ENCODE measurements at regions not wholly inside any gene's neighbourhood (a gene's known extent, or its start where the extent isn't known, plus 50 kb on each side); places are given as distances from the start of the nearest gene placed in this dataset.

DNA sequence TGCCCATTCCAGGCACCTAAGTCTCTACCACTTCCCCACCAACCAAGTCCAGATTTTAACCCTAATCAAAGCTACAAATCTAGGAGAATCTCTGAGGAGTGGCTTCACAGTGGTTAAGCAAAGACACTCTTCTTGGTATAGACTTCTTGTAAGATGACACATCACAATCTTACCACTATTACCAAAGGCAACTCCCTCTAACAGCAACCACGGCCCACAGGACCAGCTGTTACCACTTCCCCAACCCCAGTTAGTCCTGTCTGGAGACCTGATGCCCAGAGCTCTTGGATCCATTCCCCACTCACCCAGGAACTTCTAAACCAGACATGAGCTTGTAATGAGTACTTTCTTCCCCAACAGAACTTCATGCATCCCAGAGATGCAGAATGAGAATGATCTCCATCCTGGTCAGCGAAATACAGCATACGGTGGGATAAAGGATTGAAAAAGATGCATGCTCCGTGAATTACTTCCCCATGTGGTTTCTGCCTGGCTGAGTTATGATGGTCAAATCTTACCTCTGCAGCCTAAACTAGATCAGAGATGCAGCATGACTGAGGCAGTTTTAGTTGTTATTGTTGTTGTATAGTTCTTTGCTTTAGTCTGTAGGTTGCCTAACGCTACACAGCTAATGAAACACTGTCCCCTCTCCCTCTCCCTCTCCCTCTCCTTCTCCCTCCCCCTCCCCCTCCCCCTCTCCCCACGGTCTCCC is 87.7 kb upstream of the FOXN3 start:
- Histone ChIP-seq H3K9me3 (no peaks in the 10 kb centered on the region), H3K4me3 (no peak overlapping the region), H3K27me3 (no peaks in the 10 kb centered on the region), H3K4me1 (peaks cover 12% of the 10 kb centered on the region), H3K27ac (no peak overlapping the region), H3K36me3 (peaks cover 4% of the 10 kb centered on the region)
- 78% methylated on average over 6 of the region's 6 CpGs for WGBS
- TF ChIP-seq, protein P1, sequence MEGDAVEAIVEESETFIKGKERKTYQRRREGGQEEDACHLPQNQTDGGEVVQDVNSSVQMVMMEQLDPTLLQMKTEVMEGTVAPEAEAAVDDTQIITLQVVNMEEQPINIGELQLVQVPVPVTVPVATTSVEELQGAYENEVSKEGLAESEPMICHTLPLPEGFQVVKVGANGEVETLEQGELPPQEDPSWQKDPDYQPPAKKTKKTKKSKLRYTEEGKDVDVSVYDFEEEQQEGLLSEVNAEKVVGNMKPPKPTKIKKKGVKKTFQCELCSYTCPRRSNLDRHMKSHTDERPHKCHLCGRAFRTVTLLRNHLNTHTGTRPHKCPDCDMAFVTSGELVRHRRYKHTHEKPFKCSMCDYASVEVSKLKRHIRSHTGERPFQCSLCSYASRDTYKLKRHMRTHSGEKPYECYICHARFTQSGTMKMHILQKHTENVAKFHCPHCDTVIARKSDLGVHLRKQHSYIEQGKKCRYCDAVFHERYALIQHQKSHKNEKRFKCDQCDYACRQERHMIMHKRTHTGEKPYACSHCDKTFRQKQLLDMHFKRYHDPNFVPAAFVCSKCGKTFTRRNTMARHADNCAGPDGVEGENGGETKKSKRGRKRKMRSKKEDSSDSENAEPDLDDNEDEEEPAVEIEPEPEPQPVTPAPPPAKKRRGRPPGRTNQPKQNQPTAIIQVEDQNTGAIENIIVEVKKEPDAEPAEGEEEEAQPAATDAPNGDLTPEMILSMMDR (IDR thresholded peaks at IDR 0.05): no peak
- TF ChIP-seq POLR2AphosphoS5 (IDR thresholded peaks at IDR 0.05) (no peak), POLR2A (IDR thresholded peaks at IDR 0.05) (no peak), EP300 (IDR thresholded peaks at IDR 0.05) (no peak)
- no peak for DNase-seq (ENCODE audit: low spot score in 2 of 2)

DNA sequence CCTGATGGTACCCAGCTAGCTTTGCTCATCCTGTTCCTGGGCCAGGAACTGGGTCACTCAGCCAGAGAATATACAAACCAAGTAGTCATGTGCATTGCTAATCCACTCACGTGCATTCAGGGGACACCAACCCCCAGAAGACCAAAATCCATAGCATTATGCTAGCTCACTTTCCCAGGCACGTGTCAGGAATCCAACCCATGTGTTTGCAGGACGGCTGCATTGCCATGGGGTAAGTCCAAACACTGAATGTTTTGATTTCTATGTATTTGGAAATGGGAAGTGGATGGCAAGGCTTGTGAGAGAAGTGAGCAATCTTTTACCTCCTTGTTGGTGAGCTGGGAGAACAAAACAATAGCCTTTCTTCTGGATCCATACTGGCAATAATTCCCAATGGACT is 87.1 kb upstream of the FOXN3 start:
- H3K36me3 ChIP-seq: peaks cover 4% of the 10 kb centered on the region
- H3K4me1 ChIP-seq: peaks cover 12% of the 10 kb centered on the region
- WGBS: 78% methylated on average over 3 of the region's 3 CpGs
- H3K27ac ChIP-seq: no peak overlapping the region
- no peak for DNase-seq (ENCODE audit: low spot score in 2 of 2)
- TF ChIP-seq EP300 (IDR thresholded peaks at IDR 0.05) (no peak), POLR2A (IDR thresholded peaks at IDR 0.05) (no peak), POLR2AphosphoS5 (IDR thresholded peaks at IDR 0.05) (no peak)
- TF ChIP-seq, protein P1 (IDR thresholded peaks at IDR 0.05): no peak
- H3K9me3 ChIP-seq: no peaks in the 10 kb centered on the region
- no peaks in the 10 kb centered on the region for H3K27me3 ChIP-seq
- H3K4me3 ChIP-seq: no peak overlapping the region

DNA sequence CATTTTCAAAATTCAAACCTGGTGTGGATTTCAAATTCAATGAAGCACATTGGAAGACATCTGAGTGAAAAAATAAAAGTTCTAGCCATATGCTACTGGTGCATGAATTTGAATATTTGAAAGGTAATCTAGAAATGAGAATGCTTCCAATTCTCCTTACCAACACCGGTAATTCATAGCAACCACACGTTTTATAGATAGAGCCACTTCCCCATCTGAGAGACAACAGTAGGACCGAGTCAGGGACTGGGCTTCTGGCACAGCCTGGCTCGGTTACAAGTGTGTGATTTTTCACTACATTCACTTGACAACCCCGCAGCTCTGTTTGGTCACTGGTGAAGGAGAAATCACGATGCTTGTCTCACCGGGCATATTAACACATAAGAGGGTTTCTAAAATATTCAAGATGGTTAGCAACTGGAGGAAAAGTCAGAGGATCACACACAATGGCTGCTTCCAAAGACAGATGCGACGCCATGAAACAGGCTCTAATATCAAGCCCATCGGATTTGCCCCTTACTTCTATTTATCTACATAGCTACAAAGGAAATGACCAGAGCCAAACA is 86.5 kb upstream of the FOXN3 start:
- H3K4me3 ChIP-seq: no peak overlapping the region

DNA sequence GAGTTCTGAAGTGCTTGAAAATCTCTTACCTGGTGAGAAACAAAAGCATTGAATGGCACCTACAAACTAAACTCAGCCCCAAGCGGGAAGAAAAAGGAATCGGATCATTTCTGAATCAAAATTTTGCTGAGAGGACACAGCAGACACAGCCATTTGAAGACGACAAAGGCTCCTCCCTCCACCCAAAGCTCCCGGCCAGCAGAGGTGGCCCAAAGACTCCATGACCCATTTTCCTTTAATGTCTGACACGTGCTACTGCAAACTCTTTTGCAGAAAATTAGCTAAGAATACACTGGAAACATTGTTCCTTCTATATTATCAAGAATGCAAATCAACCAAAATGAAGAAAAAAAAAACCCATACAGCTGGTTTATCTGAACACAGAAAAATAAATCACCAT is 85.9 kb upstream of the FOXN3 start:
- Histone ChIP-seq H3K27me3 (no peaks in the 10 kb centered on the region), H3K27ac (no peak overlapping the region), H3K4me1 (peaks cover 12% of the 10 kb centered on the region), H3K36me3 (peaks cover 4% of the 10 kb centered on the region), H3K9me3 (no peaks in the 10 kb centered on the region), H3K4me3 (no peak overlapping the region)
- WGBS: 57% methylated on average over 5 of the region's 5 CpGs
- DNase-seq (ENCODE audit: low spot score in 2 of 2): no peak
- TF ChIP-seq POLR2AphosphoS5 (IDR thresholded peaks at IDR 0.05) (no peak), POLR2A (IDR thresholded peaks at IDR 0.05) (no peak), EP300 (IDR thresholded peaks at IDR 0.05) (no peak)
- TF ChIP-seq, protein P1 (IDR thresholded peaks at IDR 0.05): no peak

More for the DNA sequence above, 86.5 kb upstream of the FOXN3 start:
- Histone ChIP-seq H3K27ac (no peak overlapping the region), H3K36me3 (peaks cover 4% of the 10 kb centered on the region), H3K4me1 (peaks cover 12% of the 10 kb centered on the region), H3K27me3 (no peaks in the 10 kb centered on the region), H3K9me3 (no peaks in the 10 kb centered on the region)
- DNase-seq (ENCODE audit: low spot score in 2 of 2): no peak
- TF ChIP-seq POLR2A (IDR thresholded peaks at IDR 0.05) (no peak), EP300 (IDR thresholded peaks at IDR 0.05) (no peak), POLR2AphosphoS5 (IDR thresholded peaks at IDR 0.05) (no peak)
- TF ChIP-seq, protein P1 (IDR thresholded peaks at IDR 0.05): no peak
- 78% methylated on average over 10 of the region's 10 CpGs for WGBS

DNA sequence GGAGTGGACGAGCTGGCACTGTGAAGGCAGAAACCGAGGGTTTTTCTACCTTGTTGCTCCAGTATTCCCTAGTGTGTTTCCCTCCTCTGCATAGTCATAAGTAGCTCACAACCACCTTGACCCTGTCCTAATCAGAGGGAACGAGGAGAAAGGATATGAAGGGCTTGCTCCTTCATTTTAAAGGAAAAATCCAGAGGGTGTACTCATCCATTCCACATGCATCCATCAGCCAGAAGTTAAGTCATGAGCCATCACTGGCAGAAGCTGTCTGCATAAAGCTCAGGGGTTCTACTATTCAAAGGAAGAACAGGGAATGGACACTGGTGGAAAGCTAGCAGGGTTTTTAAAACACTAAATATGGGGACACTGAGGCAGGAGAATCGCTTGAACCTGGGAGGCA is 84.3 kb upstream of the FOXN3 start:
- no peak for DNase-seq (ENCODE audit: low spot score in 2 of 2)
- 95% methylated on average over 4 of the region's 4 CpGs for WGBS

More for the DNA sequence above, 84.3 kb upstream of the FOXN3 start:
- H3K27me3 ChIP-seq: no peaks in the 10 kb centered on the region
- H3K9me3 ChIP-seq: no peaks in the 10 kb centered on the region
- peaks cover 4% of the 10 kb centered on the region for H3K36me3 ChIP-seq
- peaks cover 12% of the 10 kb centered on the region for H3K4me1 ChIP-seq
- no peak overlapping the region for H3K27ac ChIP-seq
- no peak overlapping the region for H3K4me3 ChIP-seq
- TF ChIP-seq POLR2A (IDR thresholded peaks at IDR 0.05): no peak
- TF ChIP-seq POLR2AphosphoS5 (IDR thresholded peaks at IDR 0.05): no peak
- no peak for TF ChIP-seq EP300 (IDR thresholded peaks at IDR 0.05)
- TF ChIP-seq, protein P1 (IDR thresholded peaks at IDR 0.05): no peak

Data from suprapubic skin (tissue), 4 donors.